Type B pancreatic cell (in vitro differentiated cells): ENCODE measurements at regions not wholly inside any gene's neighbourhood (a gene's known extent, or its start where the extent isn't known, plus 50 kb on each side); places are given as distances from the start of the nearest gene placed in this dataset.

Experiments
- DNase-seq: peaks from one replicate; pipeline ENCODE4 v3.0.0; 2021; ENCODE audit warnings: mixed read lengths; ENCODE audit not compliant: unreplicated experiment; ENCODE audit errors: extremely low spot score
- H3K27ac Mint-ChIP-seq: 2 replicates; pipeline ENCODE4 v1.8.0; 2021; ENCODE audit warnings: mild to moderate bottlenecking, mixed read lengths
- H3K27me3 Mint-ChIP-seq: 2 replicates; pipeline ENCODE4 v1.8.0; 2021; ENCODE audit warnings: mixed read lengths
- H3K36me3 Mint-ChIP-seq: 2 replicates; pipeline ENCODE4 v1.8.0; 2021; ENCODE audit warnings: mixed read lengths
- H3K4me1 Mint-ChIP-seq: one replicate; pipeline ENCODE4 v1.8.0; 2021; ENCODE audit warnings: mixed read lengths; ENCODE audit not compliant: unreplicated experiment
- H3K4me3 Mint-ChIP-seq: 2 replicates; pipeline ENCODE4 v1.8.0; 2021; ENCODE audit warnings: mild to moderate bottlenecking, mixed read lengths
- H3K9me3 Mint-ChIP-seq: 2 replicates; pipeline ENCODE4 v1.8.0; 2021; ENCODE audit warnings: mixed read lengths
- TF ChIP-seq, protein P1 (sequence below): fragments of 200-600 bp; sonication (generic); conservative IDR thresholded peaks from 2 replicates; pipeline ENCODE4 v1.5.0; 2021; ENCODE audit warnings: antibody characterized with exemption, mild to moderate bottlenecking

DNA sequence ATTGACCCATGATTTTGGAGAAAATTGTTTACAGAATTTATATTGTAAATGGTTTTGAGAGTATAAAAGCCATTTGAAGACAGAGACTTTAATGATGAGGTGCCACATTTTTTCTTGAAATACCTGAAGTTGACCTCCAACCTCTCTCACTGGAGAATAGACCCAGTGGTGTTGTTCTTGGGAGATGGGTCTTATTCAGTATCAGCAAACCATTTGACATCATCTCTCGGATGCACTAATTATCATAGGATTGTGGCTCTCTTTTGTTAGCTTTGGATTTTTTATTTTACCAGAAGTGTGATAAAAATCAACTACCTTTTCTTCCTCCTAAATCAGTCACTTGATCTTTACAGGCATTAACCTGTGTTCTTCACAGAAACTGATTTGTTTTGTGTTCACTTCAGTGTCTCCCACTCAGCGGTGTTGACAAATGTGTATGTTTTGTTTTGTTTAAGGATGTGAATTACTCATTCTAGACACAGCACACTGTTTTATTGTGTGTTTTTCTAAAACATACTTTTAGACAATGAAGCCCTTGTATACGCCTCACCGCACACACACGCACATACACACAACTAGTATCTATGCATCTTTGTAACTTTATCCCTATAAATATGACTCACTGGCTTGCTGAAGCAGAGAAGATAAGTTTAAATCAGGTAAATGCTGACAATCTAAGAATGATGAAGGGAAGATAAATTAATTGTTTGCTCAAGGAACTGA, 455.6 kb downstream of the INHBA start:
- TF ChIP-seq, protein P1, sequence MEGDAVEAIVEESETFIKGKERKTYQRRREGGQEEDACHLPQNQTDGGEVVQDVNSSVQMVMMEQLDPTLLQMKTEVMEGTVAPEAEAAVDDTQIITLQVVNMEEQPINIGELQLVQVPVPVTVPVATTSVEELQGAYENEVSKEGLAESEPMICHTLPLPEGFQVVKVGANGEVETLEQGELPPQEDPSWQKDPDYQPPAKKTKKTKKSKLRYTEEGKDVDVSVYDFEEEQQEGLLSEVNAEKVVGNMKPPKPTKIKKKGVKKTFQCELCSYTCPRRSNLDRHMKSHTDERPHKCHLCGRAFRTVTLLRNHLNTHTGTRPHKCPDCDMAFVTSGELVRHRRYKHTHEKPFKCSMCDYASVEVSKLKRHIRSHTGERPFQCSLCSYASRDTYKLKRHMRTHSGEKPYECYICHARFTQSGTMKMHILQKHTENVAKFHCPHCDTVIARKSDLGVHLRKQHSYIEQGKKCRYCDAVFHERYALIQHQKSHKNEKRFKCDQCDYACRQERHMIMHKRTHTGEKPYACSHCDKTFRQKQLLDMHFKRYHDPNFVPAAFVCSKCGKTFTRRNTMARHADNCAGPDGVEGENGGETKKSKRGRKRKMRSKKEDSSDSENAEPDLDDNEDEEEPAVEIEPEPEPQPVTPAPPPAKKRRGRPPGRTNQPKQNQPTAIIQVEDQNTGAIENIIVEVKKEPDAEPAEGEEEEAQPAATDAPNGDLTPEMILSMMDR: no peak
- H3K27ac Mint-ChIP-seq: peak overlapping the region; percentile 80
- peaks cover 14% of the 10 kb centered on the region for H3K9me3 Mint-ChIP-seq
- H3K27me3 Mint-ChIP-seq: no peaks in the 10 kb centered on the region
- no peaks in the 10 kb centered on the region for H3K36me3 Mint-ChIP-seq
- peak overlapping the region; percentile 10 for H3K4me3 Mint-ChIP-seq
- no peak for DNase-seq
- H3K4me1 Mint-ChIP-seq: peaks cover 12% of the 10 kb centered on the region

DNA sequence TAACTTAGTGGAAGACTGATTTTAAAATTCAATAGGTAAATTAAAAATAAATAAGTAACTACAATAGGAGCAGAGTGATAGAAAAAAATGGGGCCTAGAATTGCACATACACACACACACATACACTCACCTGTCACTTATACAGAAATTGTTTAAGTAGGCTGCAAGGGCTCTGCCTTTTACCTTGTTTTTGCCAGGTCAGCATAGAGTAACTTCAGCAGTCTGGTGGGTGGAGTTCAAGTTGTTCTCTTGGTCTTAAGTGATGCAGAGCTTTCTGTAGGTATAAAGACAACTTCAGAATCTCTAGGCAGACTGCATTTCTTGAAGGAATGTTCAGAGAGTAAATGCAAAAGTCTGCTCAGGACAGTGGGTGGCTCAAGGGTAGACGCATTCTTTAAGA, 457.0 kb downstream of the INHBA start:
- H3K4me3 Mint-ChIP-seq: no peak overlapping the region
- no peaks in the 10 kb centered on the region for H3K27me3 Mint-ChIP-seq
- no peak overlapping the region for H3K27ac Mint-ChIP-seq
- no peak for DNase-seq
- TF ChIP-seq, protein P1: no peak
- H3K4me1 Mint-ChIP-seq: peaks cover 12% of the 10 kb centered on the region
- H3K9me3 Mint-ChIP-seq: peaks cover 14% of the 10 kb centered on the region
- H3K36me3 Mint-ChIP-seq: no peaks in the 10 kb centered on the region

DNA sequence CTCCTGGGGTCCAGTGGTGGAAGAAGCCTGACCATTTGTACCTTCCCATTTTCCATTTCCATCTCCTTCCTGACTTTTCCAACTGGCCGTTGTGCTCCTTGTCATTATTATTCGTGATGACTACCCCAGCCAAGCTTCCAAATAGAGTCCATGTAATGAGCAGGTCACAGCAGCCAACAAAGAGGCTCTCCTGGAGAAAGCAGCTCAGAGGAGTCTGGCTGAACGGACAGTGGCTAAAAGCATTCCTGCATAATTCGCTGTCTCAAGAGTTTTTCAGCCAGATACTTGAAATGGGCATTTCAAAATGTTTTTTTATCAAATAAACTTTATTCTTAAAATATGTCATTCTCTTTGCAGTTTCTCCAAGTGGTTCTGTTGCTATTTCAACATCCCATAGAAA, 458.6 kb downstream of the INHBA start:
- Mint-ChIP-seq H3K9me3 (peaks cover 9% of the 10 kb centered on the region), H3K4me1 (peaks cover 17% of the 10 kb centered on the region), H3K36me3 (no peaks in the 10 kb centered on the region), H3K4me3 (no peak overlapping the region), H3K27ac (no peak overlapping the region), H3K27me3 (no peaks in the 10 kb centered on the region)
- TF ChIP-seq, protein P1: no peak
- no peak for DNase-seq

DNA sequence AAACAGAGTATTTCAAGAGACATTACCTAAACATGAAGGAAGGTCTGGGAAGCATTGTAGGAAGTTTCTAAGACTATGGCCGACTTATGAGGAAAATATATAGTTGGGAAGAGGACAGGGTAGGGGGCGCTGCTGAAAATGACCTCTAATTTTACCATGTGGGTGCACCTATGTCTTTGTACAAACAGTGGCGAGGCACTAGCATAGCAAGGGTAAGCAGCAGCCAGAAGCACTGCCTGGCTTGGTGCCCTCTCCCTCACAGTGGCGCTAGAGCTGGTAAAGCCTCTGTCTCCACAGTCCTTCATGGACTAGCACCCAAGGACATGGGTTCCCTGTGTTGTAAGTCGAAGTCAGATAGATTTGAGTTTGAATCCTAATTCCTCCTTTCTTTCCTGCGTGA, 461.2 kb downstream of the INHBA start:
- no peak overlapping the region for H3K4me3 Mint-ChIP-seq
- H3K4me1 Mint-ChIP-seq: peaks cover 13% of the 10 kb centered on the region
- no peaks in the 10 kb centered on the region for H3K36me3 Mint-ChIP-seq
- DNase-seq: no peak
- H3K27me3 Mint-ChIP-seq: no peaks in the 10 kb centered on the region
- TF ChIP-seq, protein P1: no peak
- peaks cover 5% of the 10 kb centered on the region for H3K9me3 Mint-ChIP-seq
- no peak overlapping the region for H3K27ac Mint-ChIP-seq

DNA sequence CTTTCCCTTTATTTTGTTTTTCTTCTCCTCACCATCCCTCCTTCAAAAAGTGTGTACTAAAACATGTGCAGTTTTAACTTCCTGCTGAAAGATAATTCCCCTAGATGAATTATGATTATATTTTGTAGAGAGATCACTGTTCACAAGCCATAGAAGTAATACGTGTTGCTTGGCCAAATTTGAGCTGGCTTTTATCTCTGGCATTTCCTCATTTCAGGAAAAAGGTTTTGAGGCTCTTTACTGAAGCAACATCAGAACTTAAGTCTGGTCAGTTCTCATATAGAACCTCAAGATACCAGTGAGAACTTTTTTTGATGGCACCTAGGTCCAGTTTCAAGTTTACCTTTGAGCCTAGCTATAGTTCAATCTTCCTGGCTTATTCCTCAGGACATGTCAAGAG, 463.3 kb downstream of the INHBA start:
- no peak for DNase-seq
- TF ChIP-seq, protein P1: no peak
- Mint-ChIP-seq H3K27ac (no peak overlapping the region), H3K4me1 (peaks cover 14% of the 10 kb centered on the region), H3K27me3 (no peaks in the 10 kb centered on the region), H3K9me3 (peaks cover 5% of the 10 kb centered on the region), H3K4me3 (no peak overlapping the region), H3K36me3 (no peaks in the 10 kb centered on the region)
